Keratinocyte (primary cell): ENCODE measurements at regions not wholly inside any gene's neighbourhood (a gene's known extent, or its start where the extent isn't known, plus 50 kb on each side); places are given as distances from the start of the nearest gene placed in this dataset.

ENCODE experiments used
- EZH2 ChIP-seq: IDR thresholded peaks from one replicate; pipeline ENCODE4 v1.6.1; 2012; ENCODE audit warnings: inconsistent platforms, mild to moderate bottlenecking, low read length, moderate library complexity
- TF ChIP-seq, protein P1 (sequence below), 3 experiments: IDR thresholded peaks in 1 of 3; conservative IDR thresholded peaks in 1 of 3; optimal IDR thresholded peaks in 1 of 3; 2 replicates in 2 of 3; 3 replicates in 1 of 3; pipeline versions ENCODE3 to v1.5.1; 2011; ENCODE audit warnings: low read length in 3 of 3, mild to moderate bottlenecking in 3 of 3, moderate library complexity in 2 of 3, control low read depth in 1 of 3, inconsistent platforms in 1 of 3; ENCODE audit not compliant: insufficient read depth in 2 of 3; ENCODE audit errors: extremely low read depth in 1 of 3

DNA sequence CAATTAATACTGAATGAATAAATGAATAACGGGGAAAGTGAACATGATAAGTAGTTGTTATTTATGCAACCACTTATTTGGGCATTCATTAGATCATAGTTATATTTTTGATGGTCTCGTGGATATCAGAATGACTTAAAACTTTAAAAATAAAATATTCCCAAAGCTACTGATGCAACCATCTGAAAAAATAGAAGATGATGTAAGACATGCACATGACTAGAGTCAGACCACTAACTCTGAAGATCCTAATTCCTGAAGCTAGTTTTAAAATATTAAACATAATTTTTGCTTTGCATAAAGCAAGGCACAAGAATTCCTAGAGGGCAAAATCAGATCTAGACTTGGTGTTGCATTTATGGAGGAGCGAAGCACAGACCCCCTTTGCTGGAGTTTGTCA, 616.1 kb downstream of the IRS1 start:
- TF ChIP-seq, protein P1, sequence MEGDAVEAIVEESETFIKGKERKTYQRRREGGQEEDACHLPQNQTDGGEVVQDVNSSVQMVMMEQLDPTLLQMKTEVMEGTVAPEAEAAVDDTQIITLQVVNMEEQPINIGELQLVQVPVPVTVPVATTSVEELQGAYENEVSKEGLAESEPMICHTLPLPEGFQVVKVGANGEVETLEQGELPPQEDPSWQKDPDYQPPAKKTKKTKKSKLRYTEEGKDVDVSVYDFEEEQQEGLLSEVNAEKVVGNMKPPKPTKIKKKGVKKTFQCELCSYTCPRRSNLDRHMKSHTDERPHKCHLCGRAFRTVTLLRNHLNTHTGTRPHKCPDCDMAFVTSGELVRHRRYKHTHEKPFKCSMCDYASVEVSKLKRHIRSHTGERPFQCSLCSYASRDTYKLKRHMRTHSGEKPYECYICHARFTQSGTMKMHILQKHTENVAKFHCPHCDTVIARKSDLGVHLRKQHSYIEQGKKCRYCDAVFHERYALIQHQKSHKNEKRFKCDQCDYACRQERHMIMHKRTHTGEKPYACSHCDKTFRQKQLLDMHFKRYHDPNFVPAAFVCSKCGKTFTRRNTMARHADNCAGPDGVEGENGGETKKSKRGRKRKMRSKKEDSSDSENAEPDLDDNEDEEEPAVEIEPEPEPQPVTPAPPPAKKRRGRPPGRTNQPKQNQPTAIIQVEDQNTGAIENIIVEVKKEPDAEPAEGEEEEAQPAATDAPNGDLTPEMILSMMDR (optimal IDR thresholded peaks at IDR 0.05 in 1 of 3, IDR thresholded peaks at IDR 0.05 in 1 of 3, conservative IDR thresholded peaks at IDR 0.05 in 1 of 3; ENCODE audit: extremely low read depth in 1 of 3, insufficient read depth in 2 of 3, low read length in 3 of 3) = no peak
- TF ChIP-seq EZH2 = no peak
